GM23248 (cell line): ENCODE measurements at regions not wholly inside any gene's neighbourhood (a gene's known extent, or its start where the extent isn't known, plus 50 kb on each side); places are given as distances from the start of the nearest gene placed in this dataset.

ENCODE experiments used
- DNase-seq: peaks from one replicate; pipeline ENCODE4 v3.0.0-alpha.2; 2015
- H2AFZ ChIP-seq: fragments of 200-600 bp; sonication (generic); 2 replicates; pipeline ENCODE4 v1.6.1; 2016; ENCODE audit warnings: antibody characterized with exemption
- H3F3A ChIP-seq: fragments of 200-600 bp; sonication (generic); 2 replicates; pipeline ENCODE4 v1.6.1; 2016; ENCODE audit warnings: mild to moderate bottlenecking, antibody characterized with exemption, mixed run types; ENCODE audit not compliant: insufficient read depth
- H3K27ac ChIP-seq: fragments of 200-600 bp; sonication (generic); 2 replicates; pipeline ENCODE4 v1.5.1; 2016; ENCODE audit warnings: mild to moderate bottlenecking
- H3K27me3 ChIP-seq: fragments of 200-600 bp; sonication (generic); replicated peaks from 2 replicates; pipeline ENCODE4 v1.6.1; 2016; ENCODE audit warnings: mild to moderate bottlenecking; ENCODE audit not compliant: insufficient read depth
- H3K36me3 ChIP-seq: fragments of 200-600 bp; sonication (generic); 2 replicates; pipeline ENCODE4 v1.6.1; 2016; ENCODE audit warnings: low read depth, mild to moderate bottlenecking
- H3K4me1 ChIP-seq: fragments of 200-600 bp; sonication (generic); 2 replicates; pipeline ENCODE4 v1.6.1; 2016; ENCODE audit warnings: mild to moderate bottlenecking; ENCODE audit not compliant: insufficient read depth
- H3K4me2 ChIP-seq: fragments of 200-600 bp; sonication (generic); one replicate; pipeline ENCODE4 v1.6.1; 2016; ENCODE audit warnings: mild to moderate bottlenecking; ENCODE audit not compliant: unreplicated experiment
- H3K4me3 ChIP-seq: fragments of 200-600 bp; sonication (generic); 2 replicates; pipeline ENCODE4 v1.5.1; 2016; ENCODE audit warnings: mild to moderate bottlenecking
- H3K79me2 ChIP-seq: fragments of 200-600 bp; sonication (generic); 2 replicates; pipeline ENCODE4 v1.6.1; 2016; ENCODE audit warnings: mild to moderate bottlenecking; ENCODE audit not compliant: insufficient read depth
- H3K9ac ChIP-seq: fragments of 200-600 bp; sonication (generic); 2 replicates; pipeline ENCODE4 v1.6.1; 2016; ENCODE audit warnings: mild to moderate bottlenecking
- H3K9me2 ChIP-seq: fragments of 200-600 bp; sonication (generic); 2 replicates; pipeline ENCODE4 v1.6.1; 2016; ENCODE audit warnings: mixed run types, mild to moderate bottlenecking, moderate library complexity; ENCODE audit not compliant: insufficient read depth
- H3K9me3 ChIP-seq: fragments of 200-600 bp; sonication (generic); one replicate; pipeline ENCODE4 v1.6.1; 2017; ENCODE audit warnings: low read depth
- H4K20me1 ChIP-seq: fragments of 200-600 bp; sonication (generic); 2 replicates; pipeline ENCODE4 v1.6.0; 2016; ENCODE audit not compliant: insufficient read depth
- EZH2 ChIP-seq: fragments of 200-600 bp; sonication (generic); IDR thresholded peaks from 2 replicates; pipeline ENCODE4 v1.6.1; 2018; ENCODE audit warnings: antibody characterized with exemption, mild to moderate bottlenecking; ENCODE audit not compliant: insufficient read depth, poor library complexity, severe bottlenecking
- EZH2phosphoT487 ChIP-seq: fragments of 200-600 bp; sonication (generic); IDR thresholded peaks from 2 replicates; pipeline ENCODE4 v1.6.1; 2018; ENCODE audit warnings: antibody characterized with exemption, moderate library complexity, mild to moderate bottlenecking, low read depth; ENCODE audit not compliant: insufficient read depth
- WGBS, 2 experiments: methylation state at CpG; one replicate each; pipeline ENCODE4 v1.1.6; 2015 to 2017; ENCODE audit warnings: low lambda C conversion rate in 2 of 2, low coverage in 1 of 2; ENCODE audit errors: missing lambda C conversion rate in 2 of 2; 5-methylcytosine and 5-hydroxymethylcytosine counted together
- in situ Hi-C: fragments of 300-500 bp; cut with MboI; formaldehyde crosslinking; loops from 2 replicates; pipeline ENCODE4 v1.15.0; 2020

DNA sequence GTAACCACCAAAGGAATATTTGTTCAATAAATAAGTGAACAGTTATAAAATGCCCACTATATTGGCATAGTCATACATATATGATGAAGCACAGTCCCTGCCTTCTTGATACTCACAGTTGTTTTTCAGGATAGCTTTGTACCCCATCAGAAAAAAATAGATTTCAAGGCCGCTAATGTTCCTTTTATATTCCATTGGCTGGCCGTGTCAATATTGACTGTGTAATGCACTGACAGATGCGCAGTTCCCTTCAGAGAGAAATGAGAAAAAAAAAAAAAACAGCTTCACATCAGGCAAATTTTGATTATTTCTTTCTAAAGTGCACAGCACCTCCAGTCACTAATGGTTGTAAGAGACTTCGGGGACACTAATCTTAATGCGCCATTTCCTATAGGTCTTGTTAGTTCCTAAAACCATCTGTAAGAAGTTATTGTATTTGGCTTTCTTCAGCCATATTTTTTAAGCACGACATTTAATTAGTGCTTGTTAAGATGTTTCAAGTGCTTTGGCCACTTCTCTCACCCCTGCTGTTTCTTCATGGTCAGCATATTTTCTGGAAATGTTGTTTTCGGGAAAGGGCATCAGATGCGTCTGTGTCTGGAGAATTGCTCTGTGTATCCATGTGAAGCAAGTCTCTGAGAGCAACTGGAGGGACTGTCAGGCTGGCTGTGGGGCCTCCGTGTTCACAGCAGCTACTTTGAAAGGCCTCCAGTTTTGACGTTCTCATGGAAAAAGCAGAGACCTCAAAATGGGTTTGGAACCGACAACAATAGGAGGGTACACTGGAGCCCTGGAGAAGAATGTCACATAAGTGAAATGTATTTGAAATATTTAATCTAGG, 378.3 kb downstream of the MTX2 start:
- H3K4me1 ChIP-seq, result 0 out of 2 replicates have a peak, but pooled peaks cover 8% of the 10 kb centered on the region
- H3K4me3 ChIP-seq, result no peak overlapping the region
- in situ Hi-C loops, result no loop called here
- WGBS, 2 experiments, result 86 to 89% methylated on average over 11 of the region's 11 CpGs
- H3K9ac ChIP-seq, result no peak overlapping the region
- H3K36me3 ChIP-seq, result no peaks in the 10 kb centered on the region
- no peaks in the 10 kb centered on the region for H3K9me3 ChIP-seq
- no peak overlapping the region for H3K27ac ChIP-seq
- no peaks in the 10 kb centered on the region for H3F3A ChIP-seq
- H3K9me2 ChIP-seq, result no peaks in the 10 kb centered on the region
- H4K20me1 ChIP-seq, result no peaks in the 10 kb centered on the region
- TF ChIP-seq EZH2, result no peak
- no peak for TF ChIP-seq EZH2phosphoT487
- DNase-seq, result no peak
- H2AFZ ChIP-seq, result no peak overlapping the region
- no peaks in the 10 kb centered on the region for H3K27me3 ChIP-seq
- no peaks in the 10 kb centered on the region for H3K79me2 ChIP-seq
- H3K4me2 ChIP-seq, result no peak overlapping the region

- TF ChIP-seq EZH2phosphoT487 (no peak), EZH2 (no peak)
- H3K79me2 ChIP-seq, result no peaks in the 10 kb centered on the region
- 0 out of 2 replicates have a peak, but pooled peaks cover 3% of the 10 kb centered on the region for H3K4me1 ChIP-seq
- no peak for DNase-seq
- H3K27ac ChIP-seq, result no peak overlapping the region
- H2AFZ ChIP-seq, result no peak overlapping the region
- 95 to 98% methylated on average over 8 of the region's 8 CpGs for WGBS, 2 experiments
- H4K20me1 ChIP-seq, result no peaks in the 10 kb centered on the region
- 0 out of 2 replicates have a peak, but pooled peaks cover 8% of the 10 kb centered on the region for H3F3A ChIP-seq
- no peaks in the 10 kb centered on the region for H3K9me3 ChIP-seq
- no peaks in the 10 kb centered on the region for H3K27me3 ChIP-seq
- no peaks in the 10 kb centered on the region for H3K9me2 ChIP-seq
- in situ Hi-C loops, result no loop called here
- no peaks in the 10 kb centered on the region for H3K36me3 ChIP-seq
- H3K4me3 ChIP-seq, result no peak overlapping the region
- no peak overlapping the region for H3K9ac ChIP-seq
- H3K4me2 ChIP-seq, result no peak overlapping the region
These were observed 379.6 kb downstream of the MTX2 start for GRCh38 chr2:176648700-176649297.

DNA sequence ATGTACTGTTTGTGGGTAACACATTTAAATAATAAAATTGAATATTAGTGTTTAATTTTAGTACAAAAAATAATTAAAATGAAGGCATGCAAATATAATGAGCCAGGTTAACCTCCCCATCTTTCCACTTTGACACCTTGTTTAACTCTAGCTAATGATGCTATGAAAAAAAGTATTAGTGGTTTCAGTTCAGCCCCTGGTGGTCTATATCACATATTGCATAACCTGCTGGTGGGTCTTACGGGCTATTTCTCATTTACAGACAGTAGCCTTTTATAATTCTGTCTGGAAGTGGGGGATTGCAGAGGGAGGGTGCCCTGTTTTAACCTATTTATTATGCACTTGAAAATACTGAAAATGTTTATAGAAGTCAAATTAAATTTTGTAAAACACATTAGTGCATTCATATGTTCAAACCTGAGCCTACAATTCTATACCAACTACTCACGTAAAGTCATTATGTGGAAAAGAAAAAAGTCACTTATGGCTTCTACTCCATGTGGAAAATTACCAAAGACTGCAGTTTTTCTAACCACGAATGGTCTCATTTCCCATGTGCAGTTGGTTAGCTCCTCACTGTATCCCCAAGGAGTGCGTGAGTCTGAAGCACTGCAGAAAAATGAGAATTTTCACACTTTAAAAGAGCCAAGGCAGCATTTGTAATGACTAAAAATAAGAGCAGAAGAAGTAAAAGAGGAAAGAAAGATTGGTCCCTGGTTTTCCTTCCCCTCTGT, 381.0 kb downstream of the MTX2 start:
- H3K36me3 ChIP-seq, result no peaks in the 10 kb centered on the region
- H3K9ac ChIP-seq, result no peak overlapping the region
- H2AFZ ChIP-seq, result no peak overlapping the region
- H3K79me2 ChIP-seq, result no peaks in the 10 kb centered on the region
- no peak for DNase-seq
- H3K27me3 ChIP-seq, result no peaks in the 10 kb centered on the region
- H4K20me1 ChIP-seq, result no peaks in the 10 kb centered on the region
- no peak overlapping the region for H3K4me2 ChIP-seq
- no peak overlapping the region for H3K4me3 ChIP-seq
- H3K4me1 ChIP-seq, result peaks cover 7% of the 10 kb centered on the region; the same call in 1 of the 2 replicates
- H3K27ac ChIP-seq, result no peak overlapping the region
- no peak for TF ChIP-seq EZH2phosphoT487
- TF ChIP-seq EZH2, result no peak
- H3K9me3 ChIP-seq, result no peaks in the 10 kb centered on the region
- 87 to 94% methylated on average over 4 of the region's 4 CpGs for WGBS, 2 experiments
- in situ Hi-C loops, result loop anchor here (10.0 kb wide), 1 partner anchor 165 kb away; no protein-coding TSS in a partner anchor
- 0 out of 2 replicates have a peak, but pooled peaks cover 8% of the 10 kb centered on the region for H3F3A ChIP-seq
- no peaks in the 10 kb centered on the region for H3K9me2 ChIP-seq

DNA sequence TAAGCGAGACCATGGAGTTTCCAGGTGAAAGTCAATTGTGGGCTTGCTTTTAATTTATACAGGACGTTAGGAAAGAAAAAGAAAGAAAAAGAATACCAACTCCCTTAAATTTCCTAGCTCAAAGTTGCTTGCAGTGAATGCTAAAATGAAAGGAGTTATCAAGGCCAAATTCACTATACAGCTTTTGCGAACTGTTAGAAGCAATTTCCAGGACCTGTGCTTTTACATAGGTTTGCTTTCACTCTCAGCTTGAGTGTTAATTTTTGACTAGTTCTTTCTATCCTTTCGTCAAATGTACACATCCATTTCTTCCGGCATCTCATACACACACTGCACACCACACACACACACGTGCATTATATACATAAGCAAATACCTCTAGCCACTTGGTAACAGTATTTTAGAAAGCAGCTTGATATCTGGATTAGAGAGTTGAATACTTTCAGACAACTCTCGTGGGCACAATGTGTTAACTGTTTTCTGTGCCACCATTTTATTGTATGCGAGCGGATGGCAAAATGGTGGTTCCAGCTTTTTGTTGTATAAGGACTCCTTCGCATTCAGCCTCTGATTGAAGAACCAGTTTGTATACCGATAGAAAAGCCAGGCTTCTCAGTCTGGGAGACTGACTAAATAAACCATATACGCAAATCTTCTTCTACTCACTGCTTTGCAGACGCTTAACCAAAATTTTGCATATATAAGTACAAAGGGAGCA, 381.8 kb downstream of the MTX2 start:
- in situ Hi-C loops, result loop anchor here (10.0 kb wide), 1 partner anchor 164 kb away; no protein-coding TSS in a partner anchor
- no peak for DNase-seq
- no peaks in the 10 kb centered on the region for H4K20me1 ChIP-seq
- H3K79me2 ChIP-seq, result no peaks in the 10 kb centered on the region
- TF ChIP-seq EZH2phosphoT487 (no peak), EZH2 (no peak)
- peaks cover 7% of the 10 kb centered on the region; the same call in 1 of the 2 replicates for H3K4me1 ChIP-seq
- no peaks in the 10 kb centered on the region for H3K27me3 ChIP-seq
- 0 out of 2 replicates have a peak, but pooled peaks cover 8% of the 10 kb centered on the region for H3F3A ChIP-seq
- H3K4me2 ChIP-seq, result no peak overlapping the region
- no peak overlapping the region for H3K27ac ChIP-seq
- H3K9me2 ChIP-seq, result no peaks in the 10 kb centered on the region
- H3K9ac ChIP-seq, result no peak overlapping the region
- H3K36me3 ChIP-seq, result no peaks in the 10 kb centered on the region
- 97% methylated on average over 13 of the region's 13 CpGs for WGBS, 2 experiments
- no peak overlapping the region for H3K4me3 ChIP-seq
- no peaks in the 10 kb centered on the region for H3K9me3 ChIP-seq
- no peak overlapping the region for H2AFZ ChIP-seq
